Lower lobe of right lung (tissue), 2 donors: ENCODE measurements at regions not wholly inside any gene's neighbourhood (a gene's known extent, or its start where the extent isn't known, plus 50 kb on each side); places are given as distances from the start of the nearest gene placed in this dataset.

Experiments used
- ATAC-seq, 2 donors: fragments of 200-7000 bp; cut with Tn5 transposase; one replicate each; pipeline ENCODE4 v1.9.1; 2020 to 2022; ENCODE audit warnings: mild to moderate bottlenecking in 2 of 2, moderate library complexity in 2 of 2
- DNase-seq: peaks from one replicate; pipeline ENCODE4 v3.0.0-alpha.2; 2020
- H3K27ac ChIP-seq: fragments of 200-600 bp; one replicate; pipeline ENCODE4 v1.8.0; 2022
- H3K27me3 ChIP-seq: fragments of 200-600 bp; one replicate; pipeline ENCODE4 v1.8.0; 2022; ENCODE audit warnings: low read depth
- H3K36me3 ChIP-seq: fragments of 200-600 bp; one replicate; pipeline ENCODE4 v1.8.0; 2022; ENCODE audit warnings: mild to moderate bottlenecking
- H3K4me1 ChIP-seq: fragments of 200-600 bp; one replicate; pipeline ENCODE4 v1.8.0; 2022
- H3K4me3 ChIP-seq: fragments of 200-600 bp; one replicate; pipeline ENCODE4 v1.8.0; 2022; ENCODE audit warnings: mild to moderate bottlenecking
- H3K9me3 ChIP-seq: fragments of 200-600 bp; one replicate; pipeline ENCODE4 v1.8.0; 2022
- intact Hi-C: fragments of 100-400 bp; cut with DNase I; formaldehyde crosslinking; loops from one replicate; pipeline ENCODE4 v1.11.0; 2022
- TF ChIP-seq, protein P1 (sequence below): fragments of 200-600 bp; IDR thresholded peaks from one replicate; pipeline ENCODE4 v1.8.0; 2022; ENCODE audit warnings: antibody characterized with exemption, mild to moderate bottlenecking
- donor health status: DM: no; HTN: yes; CAD: no; lungs with severe emphysema.

DNA sequence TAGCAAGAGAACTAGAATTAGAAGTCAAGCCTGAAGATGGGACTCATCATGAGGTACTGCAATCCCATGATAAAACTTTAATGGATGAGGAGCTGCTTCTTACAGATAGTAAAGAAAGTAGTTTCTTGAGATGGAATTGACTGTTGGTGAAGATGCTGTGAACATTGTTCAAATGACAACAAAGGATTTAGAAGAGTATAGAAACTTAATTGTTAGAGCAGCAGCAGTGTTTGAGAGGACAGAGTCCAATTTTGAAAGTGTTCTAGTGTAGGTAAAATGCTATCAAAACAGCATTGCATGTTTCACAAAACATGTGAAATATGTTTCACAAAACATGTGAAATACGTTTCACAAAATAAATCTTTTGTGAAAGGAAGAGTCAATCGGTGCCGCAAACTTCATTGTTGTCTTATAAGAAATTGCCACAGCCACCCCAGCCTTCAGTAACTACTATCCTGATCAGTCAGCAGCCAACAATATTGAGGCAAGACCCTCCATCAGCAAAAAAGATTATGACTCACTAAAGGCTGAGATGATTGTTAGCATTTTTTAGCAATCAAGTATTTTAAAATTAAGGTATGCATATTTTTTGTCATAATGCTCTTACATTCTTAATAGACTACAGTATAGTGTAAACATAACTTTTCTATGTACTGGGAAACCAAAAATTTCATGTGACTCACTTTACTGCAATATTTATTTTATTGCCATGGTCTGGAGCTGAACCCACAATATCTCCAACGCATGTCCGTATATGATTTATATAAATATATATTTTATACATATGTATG is 173.4 kb upstream of the BMP4 start:
- DNase-seq, result no peak
- Histone ChIP-seq H3K36me3 (no peaks in the 10 kb centered on the region), H3K9me3 (no peaks in the 10 kb centered on the region), H3K4me3 (no peak overlapping the region), H3K27me3 (no peaks in the 10 kb centered on the region), H3K27ac (no peak overlapping the region), H3K4me1 (no peaks in the 10 kb centered on the region)
- TF ChIP-seq, protein P1, sequence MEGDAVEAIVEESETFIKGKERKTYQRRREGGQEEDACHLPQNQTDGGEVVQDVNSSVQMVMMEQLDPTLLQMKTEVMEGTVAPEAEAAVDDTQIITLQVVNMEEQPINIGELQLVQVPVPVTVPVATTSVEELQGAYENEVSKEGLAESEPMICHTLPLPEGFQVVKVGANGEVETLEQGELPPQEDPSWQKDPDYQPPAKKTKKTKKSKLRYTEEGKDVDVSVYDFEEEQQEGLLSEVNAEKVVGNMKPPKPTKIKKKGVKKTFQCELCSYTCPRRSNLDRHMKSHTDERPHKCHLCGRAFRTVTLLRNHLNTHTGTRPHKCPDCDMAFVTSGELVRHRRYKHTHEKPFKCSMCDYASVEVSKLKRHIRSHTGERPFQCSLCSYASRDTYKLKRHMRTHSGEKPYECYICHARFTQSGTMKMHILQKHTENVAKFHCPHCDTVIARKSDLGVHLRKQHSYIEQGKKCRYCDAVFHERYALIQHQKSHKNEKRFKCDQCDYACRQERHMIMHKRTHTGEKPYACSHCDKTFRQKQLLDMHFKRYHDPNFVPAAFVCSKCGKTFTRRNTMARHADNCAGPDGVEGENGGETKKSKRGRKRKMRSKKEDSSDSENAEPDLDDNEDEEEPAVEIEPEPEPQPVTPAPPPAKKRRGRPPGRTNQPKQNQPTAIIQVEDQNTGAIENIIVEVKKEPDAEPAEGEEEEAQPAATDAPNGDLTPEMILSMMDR, result no peak
- intact Hi-C loops, result no loop called here
- ATAC-seq, result no peak

GRCh38 chr14:54132496-54132895 is 175.9 kb upstream of the BMP4 start:
- intact Hi-C loops, result no loop called here
- DNase-seq (no peak), ATAC-seq (no peak)
- Histone ChIP-seq H3K36me3 (no peaks in the 10 kb centered on the region), H3K4me1 (no peaks in the 10 kb centered on the region), H3K4me3 (no peak overlapping the region), H3K9me3 (no peaks in the 10 kb centered on the region), H3K27me3 (no peaks in the 10 kb centered on the region), H3K27ac (no peak overlapping the region)
- TF ChIP-seq, protein P1, result no peak

- DNase-seq, result no peak
- no peaks in the 10 kb centered on the region for H3K9me3 ChIP-seq
- intact Hi-C loops, result no loop called here
- H3K4me3 ChIP-seq, result no peak overlapping the region
- no peak overlapping the region for H3K27ac ChIP-seq
- no peaks in the 10 kb centered on the region for H3K4me1 ChIP-seq
- ATAC-seq, result peak; percentile 56 to 76
- no peaks in the 10 kb centered on the region for H3K27me3 ChIP-seq
- H3K36me3 ChIP-seq, result no peaks in the 10 kb centered on the region
- TF ChIP-seq, protein P1, result no peak
These were observed 177.3 kb upstream of the BMP4 start for GRCh38 chr14:54133896-54134295.

GRCh38 chr14:54135804-54136280 is 179.2 kb upstream of the BMP4 start:
- intact Hi-C loops, result no loop called here

DNA sequence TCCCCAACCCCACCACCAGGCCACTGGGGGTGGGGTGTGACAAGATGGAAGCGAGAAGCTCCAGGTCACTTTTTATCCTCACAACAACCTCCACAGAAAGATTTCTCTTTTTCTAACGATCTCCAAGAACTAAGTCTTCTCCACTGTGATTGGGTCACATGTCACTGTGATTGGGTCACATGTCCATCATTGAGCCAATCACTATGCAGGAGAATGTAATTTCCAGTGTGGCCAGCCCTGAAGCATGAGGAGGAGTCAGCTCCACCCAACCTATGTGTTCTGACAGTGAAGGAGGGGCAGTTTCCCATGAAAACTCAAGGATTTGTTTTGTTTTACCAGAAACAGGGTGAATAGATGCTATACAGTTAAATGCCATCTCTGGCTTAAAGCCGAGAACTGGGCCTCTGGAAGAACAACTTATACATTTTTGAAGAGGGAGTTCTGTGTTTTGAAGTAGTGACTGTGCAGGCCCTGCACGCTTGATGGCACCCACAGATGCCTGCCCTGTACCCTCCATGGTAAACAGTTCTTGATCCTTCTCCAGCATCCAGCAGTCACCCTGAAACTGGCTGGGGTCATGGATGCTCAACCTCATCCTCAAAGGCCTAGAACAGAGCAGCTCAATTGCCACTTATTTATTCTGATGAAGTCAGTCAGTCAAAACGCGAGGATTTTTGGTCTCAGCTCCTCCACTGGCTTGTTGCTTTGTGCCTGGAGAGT is 180.4 kb upstream of the BMP4 start:
- ATAC-seq, result no peak
- H3K27me3 ChIP-seq, result no peaks in the 10 kb centered on the region
- no peaks in the 10 kb centered on the region for H3K9me3 ChIP-seq
- TF ChIP-seq, protein P1, result no peak
- DNase-seq, result no peak
- H3K27ac ChIP-seq, result no peak overlapping the region
- H3K4me1 ChIP-seq, result no peaks in the 10 kb centered on the region
- no peaks in the 10 kb centered on the region for H3K36me3 ChIP-seq
- H3K4me3 ChIP-seq, result no peak overlapping the region
- intact Hi-C loops, result no loop called here

More at GRCh38 chr14:54135804-54136280, 179.2 kb upstream of the BMP4 start:
- no peak for ATAC-seq
- Histone ChIP-seq H3K27ac (no peak overlapping the region), H3K9me3 (no peaks in the 10 kb centered on the region), H3K4me3 (no peak overlapping the region), H3K27me3 (no peaks in the 10 kb centered on the region), H3K36me3 (no peaks in the 10 kb centered on the region), H3K4me1 (no peaks in the 10 kb centered on the region)
- TF ChIP-seq, protein P1, result no peak
- no peak for DNase-seq
